GM20000 (cell line): ENCODE measurements at regions not wholly inside any gene's neighbourhood (a gene's known extent, or its start where the extent isn't known, plus 50 kb on each side); places are given as distances from the start of the nearest gene placed in this dataset.

Experiments
- DNase-seq: peaks from one replicate; pipeline ENCODE4 v3.0.0; 2012; ENCODE audit warnings: low spot score
- TF ChIP-seq, protein P1 (sequence below): IDR thresholded peaks from 2 replicates; pipeline ENCODE4 v1.5.1; 2012; ENCODE audit warnings: mild to moderate bottlenecking, control low read depth; ENCODE audit errors: extremely low read depth, missing control alignments

DNA sequence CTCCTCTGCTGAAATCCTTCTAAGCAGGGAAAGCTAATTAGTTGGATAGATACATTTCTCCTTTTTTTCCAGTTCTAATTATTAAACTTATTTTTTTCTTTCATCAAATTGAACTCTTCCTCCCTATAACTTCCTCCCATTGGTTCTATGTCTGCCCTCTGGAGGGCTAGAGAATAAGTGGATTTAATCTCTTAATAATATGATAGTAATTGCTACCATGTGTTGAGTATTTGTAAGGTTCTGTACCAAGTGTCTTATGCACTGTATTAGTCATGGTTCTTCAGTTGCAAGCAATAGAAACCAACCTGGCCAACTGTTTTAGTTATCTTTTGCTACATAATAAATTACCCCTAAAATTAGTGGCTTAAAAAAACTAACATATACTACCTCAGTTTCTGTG, 190.5 kb upstream of the PLXNC1 start:
- TF ChIP-seq, protein P1, sequence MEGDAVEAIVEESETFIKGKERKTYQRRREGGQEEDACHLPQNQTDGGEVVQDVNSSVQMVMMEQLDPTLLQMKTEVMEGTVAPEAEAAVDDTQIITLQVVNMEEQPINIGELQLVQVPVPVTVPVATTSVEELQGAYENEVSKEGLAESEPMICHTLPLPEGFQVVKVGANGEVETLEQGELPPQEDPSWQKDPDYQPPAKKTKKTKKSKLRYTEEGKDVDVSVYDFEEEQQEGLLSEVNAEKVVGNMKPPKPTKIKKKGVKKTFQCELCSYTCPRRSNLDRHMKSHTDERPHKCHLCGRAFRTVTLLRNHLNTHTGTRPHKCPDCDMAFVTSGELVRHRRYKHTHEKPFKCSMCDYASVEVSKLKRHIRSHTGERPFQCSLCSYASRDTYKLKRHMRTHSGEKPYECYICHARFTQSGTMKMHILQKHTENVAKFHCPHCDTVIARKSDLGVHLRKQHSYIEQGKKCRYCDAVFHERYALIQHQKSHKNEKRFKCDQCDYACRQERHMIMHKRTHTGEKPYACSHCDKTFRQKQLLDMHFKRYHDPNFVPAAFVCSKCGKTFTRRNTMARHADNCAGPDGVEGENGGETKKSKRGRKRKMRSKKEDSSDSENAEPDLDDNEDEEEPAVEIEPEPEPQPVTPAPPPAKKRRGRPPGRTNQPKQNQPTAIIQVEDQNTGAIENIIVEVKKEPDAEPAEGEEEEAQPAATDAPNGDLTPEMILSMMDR, result no peak
- DNase-seq, result no peak

DNA sequence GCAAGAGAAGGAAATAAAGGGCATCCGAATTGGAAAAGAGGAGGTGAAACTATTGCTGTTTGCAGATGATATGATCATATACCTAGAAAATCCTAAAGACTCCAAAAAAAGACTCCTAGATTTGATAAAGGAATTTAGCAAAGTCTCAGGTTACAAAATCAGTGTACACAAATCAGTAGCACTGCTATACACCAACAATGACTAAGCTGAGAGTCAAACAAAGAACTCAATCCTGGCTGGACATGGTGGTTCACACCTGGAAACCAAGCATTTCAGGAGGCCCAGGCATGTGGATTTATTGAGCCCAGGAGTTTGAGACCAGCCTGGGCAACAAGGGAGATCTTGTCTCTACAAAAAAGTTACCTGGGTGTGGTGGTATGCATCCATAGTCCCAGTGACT, 188.7 kb upstream of the PLXNC1 start:
- TF ChIP-seq, protein P1, result no peak
- no peak for DNase-seq

GRCh38 chr12:93960521-93960920, 187.9 kb upstream of the PLXNC1 start:
- DNase-seq, result no peak
- TF ChIP-seq, protein P1, result no peak

DNA sequence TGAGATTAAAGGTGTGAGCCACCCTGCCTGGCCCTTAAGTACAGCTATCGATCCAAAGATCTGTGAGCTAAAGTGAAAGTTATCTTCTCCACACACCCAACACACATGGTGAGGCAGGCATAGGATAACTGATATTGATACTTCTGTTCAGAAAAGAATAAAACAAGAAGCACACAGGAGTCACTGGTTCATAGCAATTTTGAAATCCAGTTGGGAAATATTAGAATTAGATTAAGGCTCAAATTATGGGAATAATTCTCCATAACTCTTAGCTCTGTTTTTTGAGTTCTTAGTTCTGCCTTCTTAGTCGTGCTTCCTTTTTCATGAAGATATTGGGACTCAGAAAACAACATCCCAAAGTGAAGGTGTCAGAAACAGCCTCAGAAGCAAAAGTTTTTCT, 186.0 kb upstream of the PLXNC1 start:
- TF ChIP-seq, protein P1, result no peak
- no peak for DNase-seq

DNA sequence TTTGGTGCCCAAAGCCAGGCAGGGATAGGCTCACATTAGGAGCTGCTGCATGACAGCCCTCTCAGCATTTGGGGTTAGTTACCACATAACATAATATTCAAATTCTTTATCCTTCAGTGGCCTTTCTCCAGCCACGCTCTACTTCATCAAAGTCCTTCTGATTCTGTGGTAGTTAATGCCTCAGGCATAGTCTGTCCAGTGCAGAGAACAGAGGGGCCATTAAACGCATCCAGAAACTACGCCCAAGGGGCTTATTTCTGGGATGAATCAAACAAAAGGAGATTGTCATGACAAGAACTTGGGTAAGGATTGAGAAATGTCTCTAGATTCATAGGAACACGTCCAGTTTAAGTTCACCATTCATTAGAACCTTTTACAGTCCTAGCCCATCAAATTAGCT, 183.4 kb upstream of the PLXNC1 start:
- TF ChIP-seq, protein P1, result no peak
- DNase-seq, result no peak

GRCh38 chr12:93966516-93967133, 181.8 kb upstream of the PLXNC1 start:
- no peak for DNase-seq
- TF ChIP-seq, protein P1, result no peak

- TF ChIP-seq, protein P1, result no peak
Observed at GRCh38 chr12:93967454-93967853, 180.9 kb upstream of the PLXNC1 start.

More at GRCh38 chr12:93967454-93967853, 180.9 kb upstream of the PLXNC1 start:
- no peak for DNase-seq
